Lung (tissue), 11 donors: ENCODE measurements at regions not wholly inside any gene's neighbourhood (a gene's known extent, or its start where the extent isn't known, plus 50 kb on each side); places are given as distances from the start of the nearest gene placed in this dataset.

Source experiments
- ATAC-seq: fragments of 200-7000 bp; cut with Tn5 transposase; one replicate; pipeline ENCODE4 v1.9.1; 2020; ENCODE audit warnings: moderate number of reproducible peaks; ENCODE audit not compliant: insufficient read depth, low FRiP score
- DNase-seq, 3 donors: peaks; one replicate each; pipeline ENCODE4 v3.0.0-alpha.2; 2013 to 2017
- H3K27ac ChIP-seq, 2 donors: one replicate each; pipeline ENCODE4 v1.5.1; 2013; ENCODE audit warnings: mild to moderate bottlenecking in 2 of 2, moderate library complexity in 2 of 2, control low read depth in 1 of 2, inconsistent platforms in 1 of 2, low read depth in 1 of 2, low read length in 1 of 2
- H3K27me3 ChIP-seq, 3 donors: one replicate each; pipeline ENCODE4 v1.5.1; 2013; ENCODE audit warnings: low read length in 2 of 3; ENCODE audit not compliant: control insufficient read depth in 3 of 3, insufficient read depth in 3 of 3
- H3K36me3 ChIP-seq, 4 donors: one replicate each; pipeline ENCODE4 v1.5.1; 2013; ENCODE audit warnings: low read length in 4 of 4, mild to moderate bottlenecking in 1 of 4, moderate library complexity in 1 of 4; ENCODE audit not compliant: control insufficient read depth in 4 of 4, insufficient read depth in 4 of 4
- H3K4me1 ChIP-seq, 5 donors: one replicate each; pipeline ENCODE4 v1.5.1; 2013; ENCODE audit warnings: low read length in 5 of 5, mild to moderate bottlenecking in 2 of 5, moderate library complexity in 1 of 5; ENCODE audit not compliant: control insufficient read depth in 5 of 5, insufficient read depth in 5 of 5
- H3K4me3 ChIP-seq: one replicate; pipeline ENCODE4 v1.5.1; 2013; ENCODE audit warnings: mild to moderate bottlenecking, control low read depth, moderate library complexity
- H3K9ac ChIP-seq, 2 donors: one replicate each; pipeline ENCODE4 v1.5.1; 2013; ENCODE audit warnings: low read length in 2 of 2, control low read depth in 1 of 2; ENCODE audit not compliant: insufficient read depth in 1 of 2
- H3K9me3 ChIP-seq, 4 donors: one replicate each; pipeline ENCODE4 v1.5.1; 2013; ENCODE audit warnings: low read length in 3 of 4, mild to moderate bottlenecking in 1 of 4, moderate library complexity in 1 of 4; ENCODE audit not compliant: control insufficient read depth in 4 of 4, insufficient read depth in 3 of 4
- WGBS, 2 donors: extraction: QIAGEN DNeasy Blood & Tissue Kit; methylation state at CpG; one replicate each; pipeline ENCODE4 v1.1.7; 2013; 5-methylcytosine and 5-hydroxymethylcytosine counted together
- TF ChIP-seq, protein P1 (sequence below): IDR thresholded peaks from 2 replicates; pipeline ENCODE4 v1.5.1; 2012; ENCODE audit warnings: mild to moderate bottlenecking; ENCODE audit errors: control extremely low read depth, extremely low read depth
- donor health status: control.
- donor health status: control.
- donor health status: Bipolar disorder and iron deficiency.
- donor health status: healthy.
- donor health status: DM: yes; HTN: yes; CAD: no.

DNA sequence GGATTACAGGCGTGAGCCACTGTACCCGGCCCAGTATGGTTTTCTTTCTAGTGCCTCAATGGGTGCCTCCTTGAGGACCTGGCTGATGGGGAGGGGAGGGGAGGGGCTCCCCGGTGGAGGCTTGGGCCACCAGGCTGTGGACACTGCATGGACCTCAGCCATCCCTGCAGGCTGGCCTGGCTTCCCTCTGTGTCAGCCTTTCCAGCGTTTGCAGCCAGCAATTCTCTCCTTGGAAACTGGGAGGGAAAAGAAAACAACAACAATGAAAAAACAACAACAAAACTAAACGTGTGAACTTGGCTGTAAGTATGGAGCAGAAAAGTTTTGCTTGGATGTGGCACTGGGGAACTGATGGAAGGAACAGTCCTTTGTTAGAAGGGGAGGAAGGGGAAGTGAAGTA is 159.3 kb downstream of the GLI2 start:
- TF ChIP-seq, protein P1, sequence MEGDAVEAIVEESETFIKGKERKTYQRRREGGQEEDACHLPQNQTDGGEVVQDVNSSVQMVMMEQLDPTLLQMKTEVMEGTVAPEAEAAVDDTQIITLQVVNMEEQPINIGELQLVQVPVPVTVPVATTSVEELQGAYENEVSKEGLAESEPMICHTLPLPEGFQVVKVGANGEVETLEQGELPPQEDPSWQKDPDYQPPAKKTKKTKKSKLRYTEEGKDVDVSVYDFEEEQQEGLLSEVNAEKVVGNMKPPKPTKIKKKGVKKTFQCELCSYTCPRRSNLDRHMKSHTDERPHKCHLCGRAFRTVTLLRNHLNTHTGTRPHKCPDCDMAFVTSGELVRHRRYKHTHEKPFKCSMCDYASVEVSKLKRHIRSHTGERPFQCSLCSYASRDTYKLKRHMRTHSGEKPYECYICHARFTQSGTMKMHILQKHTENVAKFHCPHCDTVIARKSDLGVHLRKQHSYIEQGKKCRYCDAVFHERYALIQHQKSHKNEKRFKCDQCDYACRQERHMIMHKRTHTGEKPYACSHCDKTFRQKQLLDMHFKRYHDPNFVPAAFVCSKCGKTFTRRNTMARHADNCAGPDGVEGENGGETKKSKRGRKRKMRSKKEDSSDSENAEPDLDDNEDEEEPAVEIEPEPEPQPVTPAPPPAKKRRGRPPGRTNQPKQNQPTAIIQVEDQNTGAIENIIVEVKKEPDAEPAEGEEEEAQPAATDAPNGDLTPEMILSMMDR, result no peak
- H3K36me3 ChIP-seq, result peaks cover 0 to 12% (median 2%) of the 10 kb centered on the region in 4 donors
- ATAC-seq, result no peak
- peak in 2 of 3 donors; percentile 51 to 58 for DNase-seq
- H3K4me1 ChIP-seq, result peaks cover 0 to 48% (median 11%) of the 10 kb centered on the region in 5 donors
- H3K27ac ChIP-seq, result no peak overlapping the region
- H3K9ac ChIP-seq, result no peak overlapping the region
- no peak overlapping the region for H3K4me3 ChIP-seq
- H3K9me3 ChIP-seq, result peaks cover 0 to 2% (median 0%) of the 10 kb centered on the region in 4 donors
- WGBS, 2 donors, result 72 to 76% methylated on average over 5 of the region's 5 CpGs
- no peaks in the 10 kb centered on the region for H3K27me3 ChIP-seq

DNA sequence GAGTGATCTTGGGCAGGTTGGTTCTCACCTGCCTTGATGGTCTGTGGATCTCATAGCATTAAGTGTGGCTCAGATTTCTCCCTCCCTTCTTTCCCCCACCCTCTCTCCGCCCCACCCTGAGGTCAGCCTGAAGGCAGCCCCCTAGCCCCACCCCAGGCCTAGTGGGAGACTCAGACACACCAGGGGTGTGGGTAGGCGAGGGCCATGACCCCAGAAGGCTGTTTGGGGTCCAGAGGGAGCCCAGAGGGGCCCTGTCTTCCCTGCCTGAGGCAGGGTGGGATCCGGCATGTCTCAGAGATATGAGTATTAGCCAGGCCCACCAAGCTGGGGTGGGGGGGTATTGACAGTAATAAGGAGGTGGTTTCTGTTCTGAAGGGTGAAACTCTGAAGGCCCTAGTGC is 160.5 kb downstream of the GLI2 start:
- DNase-seq (no peak), ATAC-seq (no peak)
- no peak overlapping the region for H3K9ac ChIP-seq
- peaks cover 0 to 60% (median 11%) of the 10 kb centered on the region in 5 donors for H3K4me1 ChIP-seq
- peaks cover 0 to 2% (median 0%) of the 10 kb centered on the region in 4 donors for H3K9me3 ChIP-seq
- TF ChIP-seq, protein P1, result no peak
- peaks cover 0 to 11% (median 2%) of the 10 kb centered on the region in 4 donors for H3K36me3 ChIP-seq
- H3K27ac ChIP-seq, result no peak overlapping the region
- no peaks in the 10 kb centered on the region for H3K27me3 ChIP-seq
- 90 to 91% methylated on average over 3 of the region's 3 CpGs for WGBS, 2 donors
- no peak overlapping the region for H3K4me3 ChIP-seq

DNA sequence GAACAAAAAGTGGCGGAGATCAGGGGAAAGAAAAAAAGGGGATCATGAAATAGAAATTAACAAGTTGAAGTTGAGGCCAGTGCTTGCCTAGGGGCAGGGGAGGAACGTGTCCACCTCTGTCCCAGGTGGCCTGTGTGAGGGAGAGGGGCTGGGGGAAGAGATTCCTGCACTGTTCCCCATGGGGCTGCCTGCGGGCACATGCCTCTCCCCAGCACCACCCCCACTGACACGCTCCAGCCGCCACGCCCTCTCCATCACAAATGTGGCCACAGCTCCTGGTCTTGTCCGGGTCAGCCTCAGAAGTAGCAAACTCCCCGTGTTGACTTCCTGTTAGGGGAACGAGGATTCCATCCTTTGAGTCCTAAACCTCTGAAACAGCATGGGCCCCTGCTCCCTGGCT is 161.2 kb downstream of the GLI2 start:
- H3K4me1 ChIP-seq, result peaks cover 0 to 66% (median 11%) of the 10 kb centered on the region in 5 donors
- H3K4me3 ChIP-seq, result no peak overlapping the region
- no peak for DNase-seq
- 76 to 83% methylated on average over 9 of the region's 9 CpGs for WGBS, 2 donors
- H3K36me3 ChIP-seq, result peaks cover 0 to 5% (median 2%) of the 10 kb centered on the region in 4 donors
- H3K27me3 ChIP-seq, result no peaks in the 10 kb centered on the region
- ATAC-seq, result no peak
- no peak overlapping the region for H3K9ac ChIP-seq
- H3K27ac ChIP-seq, result no peak overlapping the region
- H3K9me3 ChIP-seq, result peaks cover 0 to 2% (median 0%) of the 10 kb centered on the region in 4 donors
- TF ChIP-seq, protein P1, result no peak

DNA sequence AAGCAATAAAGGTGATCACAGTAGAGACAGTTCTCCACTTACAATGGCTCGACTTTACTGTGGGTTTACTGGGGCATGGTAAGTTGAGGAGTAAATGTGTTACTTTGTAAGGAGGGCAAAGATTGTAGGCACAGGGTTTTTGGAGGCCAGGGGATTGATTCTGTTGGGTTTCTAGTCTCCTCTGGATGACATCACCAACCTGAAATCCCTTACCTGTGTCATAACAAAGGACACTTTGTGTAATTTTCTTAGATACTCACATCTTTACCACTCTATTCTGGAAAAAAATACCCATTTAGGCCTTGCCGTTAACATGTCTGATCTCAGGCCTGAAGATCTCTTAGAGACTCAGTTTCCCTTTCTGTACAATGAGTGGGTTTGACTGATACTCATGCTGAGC is 161.7 kb downstream of the GLI2 start:
- H3K27ac ChIP-seq, result no peak overlapping the region
- no peak overlapping the region for H3K4me3 ChIP-seq
- no peak for ATAC-seq
- H3K9ac ChIP-seq, result no peak overlapping the region
- H3K4me1 ChIP-seq, result peaks cover 0 to 68% (median 11%) of the 10 kb centered on the region in 5 donors
- 85 to 97% methylated on average over 2 of the region's 2 CpGs for WGBS, 2 donors
- no peak for DNase-seq
- TF ChIP-seq, protein P1, result no peak
- no peaks in the 10 kb centered on the region for H3K27me3 ChIP-seq
- H3K36me3 ChIP-seq, result peaks cover 0 to 1% (median under 1%) of the 10 kb centered on the region in 4 donors
- peaks cover 0 to under 1% (median 0%) of the 10 kb centered on the region in 4 donors for H3K9me3 ChIP-seq
